Liver (tissue), 8 donors: ENCODE measurements at regions not wholly inside any gene's neighbourhood (a gene's known extent, or its start where the extent isn't known, plus 50 kb on each side); places are given as distances from the start of the nearest gene placed in this dataset.

Experiments
- DNase-seq: peaks from one replicate; pipeline ENCODE4 v3.0.0-alpha.2; 2017; ENCODE audit warnings: low spot score
- H3K27ac ChIP-seq, 2 donors: one replicate each; pipeline ENCODE4 v1.7.0; 2013; ENCODE audit warnings: inconsistent platforms in 2 of 2, low read length in 2 of 2, control low read depth in 1 of 2, low read depth in 1 of 2, mild to moderate bottlenecking in 1 of 2
- H3K27me3 ChIP-seq, 4 donors: one replicate each; pipeline versions ENCODE4 v1.6.1 to v1.7.0; 2013; ENCODE audit warnings: low read length in 3 of 4, inconsistent platforms in 1 of 4, mild to moderate bottlenecking in 1 of 4, moderate library complexity in 1 of 4; ENCODE audit not compliant: control insufficient read depth in 4 of 4, insufficient read depth in 4 of 4
- H3K36me3 ChIP-seq, 4 donors: one replicate each; pipeline versions ENCODE4 v1.6.1 to v1.7.0; 2013; ENCODE audit warnings: low read length in 3 of 4, mild to moderate bottlenecking in 3 of 4, low read depth in 1 of 4, moderate library complexity in 1 of 4; ENCODE audit not compliant: control insufficient read depth in 4 of 4, insufficient read depth in 3 of 4
- H3K4me1 ChIP-seq, 4 donors: one replicate each; pipeline versions ENCODE4 v1.6.1 to v1.7.0; 2013; ENCODE audit warnings: low read length in 3 of 4, mild to moderate bottlenecking in 3 of 4, moderate library complexity in 1 of 4; ENCODE audit not compliant: control insufficient read depth in 4 of 4, insufficient read depth in 4 of 4
- H3K4me3 ChIP-seq, 3 donors: one replicate each; pipeline versions ENCODE4 v1.6.1 to v1.7.0; 2013; ENCODE audit warnings: low read length in 3 of 3, control low read depth in 1 of 3, low read depth in 1 of 3, mild to moderate bottlenecking in 1 of 3
- H3K9ac ChIP-seq, 2 donors: one replicate each; pipeline ENCODE4 v1.7.0; 2013; ENCODE audit warnings: low read length in 2 of 2, mild to moderate bottlenecking in 2 of 2, moderate library complexity in 2 of 2, control low read depth in 1 of 2, low read depth in 1 of 2
- H3K9me3 ChIP-seq, 4 donors: one replicate each; pipeline versions ENCODE4 v1.6.1 to v1.7.0; 2013; ENCODE audit warnings: low read length in 3 of 4; ENCODE audit not compliant: control insufficient read depth in 4 of 4
- EGR1 ChIP-seq, 2 donors: IDR thresholded peaks; 2 replicates each; pipeline ENCODE4 v1.6.1; 2016 to 2018; ENCODE audit warnings: antibody characterized with exemption in 2 of 2, low read depth in 2 of 2
- FOXA1 ChIP-seq: IDR thresholded peaks from 2 replicates; pipeline ENCODE4 v1.6.1; 2016; ENCODE audit warnings: antibody characterized with exemption
- FOXA2 ChIP-seq: IDR thresholded peaks from 2 replicates; pipeline ENCODE4 v1.6.1; 2016; ENCODE audit warnings: antibody characterized with exemption
- GABPA ChIP-seq, 2 donors: IDR thresholded peaks in 1 of 2; conservative IDR thresholded peaks in 1 of 2; 2 replicates each; pipeline ENCODE4 v1.6.1; 2016; ENCODE audit warnings: antibody characterized with exemption in 2 of 2, mild to moderate bottlenecking in 1 of 2, moderate library complexity in 1 of 2
- HNF4A ChIP-seq, 2 donors: conservative IDR thresholded peaks; 2 replicates each; pipeline ENCODE4 v1.6.1; 2016; ENCODE audit warnings: antibody characterized with exemption in 2 of 2, mild to moderate bottlenecking in 2 of 2
- JUND ChIP-seq, 2 donors: IDR thresholded peaks; 2 replicates each; pipeline ENCODE4 v1.6.1; 2016; ENCODE audit warnings: antibody characterized with exemption in 2 of 2
- NR2F2 ChIP-seq: IDR thresholded peaks from 2 replicates; pipeline ENCODE4 v1.6.1; 2016; ENCODE audit warnings: antibody characterized with exemption
- RAD21 ChIP-seq, 2 donors: IDR thresholded peaks; 2 replicates each; pipeline ENCODE4 v1.6.1; 2016; ENCODE audit warnings: antibody characterized with exemption in 2 of 2, mild to moderate bottlenecking in 2 of 2
- RXRA ChIP-seq, 2 donors: IDR thresholded peaks; 2 replicates each; pipeline ENCODE4 v1.6.1; 2017 to 2018; ENCODE audit warnings: antibody characterized with exemption in 2 of 2, mild to moderate bottlenecking in 1 of 2
- SP1 ChIP-seq: IDR thresholded peaks from 2 replicates; pipeline ENCODE4 v1.6.1; 2018; ENCODE audit warnings: antibody characterized with exemption, mild to moderate bottlenecking
- TAF1 ChIP-seq: conservative IDR thresholded peaks from 2 replicates; pipeline ENCODE4 v1.6.1; 2016; ENCODE audit warnings: antibody characterized with exemption, mild to moderate bottlenecking
- YY1 ChIP-seq: IDR thresholded peaks from 2 replicates; pipeline ENCODE4 v1.6.1; 2016; ENCODE audit warnings: antibody characterized with exemption, mild to moderate bottlenecking
- WGBS: extraction: QIAGEN DNeasy Blood & Tissue Kit; methylation state at CpG from one replicate; pipeline ENCODE4 v1.1.7; 2013; 5-methylcytosine and 5-hydroxymethylcytosine counted together
- TF ChIP-seq, protein P1 (sequence below): IDR thresholded peaks from 2 replicates; pipeline ENCODE4 v1.6.1; 2016; ENCODE audit warnings: antibody characterized with exemption
- TF ChIP-seq, protein P2 (sequence below): IDR thresholded peaks from 2 replicates; pipeline ENCODE4 v1.6.1; 2016; ENCODE audit warnings: antibody characterized with exemption
- TF ChIP-seq, protein P3 (sequence below): IDR thresholded peaks from 2 replicates; pipeline ENCODE4 v1.6.1; 2016; ENCODE audit warnings: antibody characterized with exemption
- TF ChIP-seq, protein P4 (sequence below): fragments of 150-350 bp; IDR thresholded peaks from 2 replicates; pipeline ENCODE4 v1.5.1; 2017; ENCODE audit warnings: improper control_type of control experiment, low read depth, low read length; ENCODE audit not compliant: missing input control
- TF ChIP-seq, protein P5 (sequence below): IDR thresholded peaks from 2 replicates; pipeline ENCODE4 v1.6.1; 2016; ENCODE audit warnings: antibody characterized with exemption, mild to moderate bottlenecking
- donor health status: healthy.
- donor health status: healthy.
- donor health status: healthy.
- donor health status: healthy.
- donor health status: healthy.

DNA sequence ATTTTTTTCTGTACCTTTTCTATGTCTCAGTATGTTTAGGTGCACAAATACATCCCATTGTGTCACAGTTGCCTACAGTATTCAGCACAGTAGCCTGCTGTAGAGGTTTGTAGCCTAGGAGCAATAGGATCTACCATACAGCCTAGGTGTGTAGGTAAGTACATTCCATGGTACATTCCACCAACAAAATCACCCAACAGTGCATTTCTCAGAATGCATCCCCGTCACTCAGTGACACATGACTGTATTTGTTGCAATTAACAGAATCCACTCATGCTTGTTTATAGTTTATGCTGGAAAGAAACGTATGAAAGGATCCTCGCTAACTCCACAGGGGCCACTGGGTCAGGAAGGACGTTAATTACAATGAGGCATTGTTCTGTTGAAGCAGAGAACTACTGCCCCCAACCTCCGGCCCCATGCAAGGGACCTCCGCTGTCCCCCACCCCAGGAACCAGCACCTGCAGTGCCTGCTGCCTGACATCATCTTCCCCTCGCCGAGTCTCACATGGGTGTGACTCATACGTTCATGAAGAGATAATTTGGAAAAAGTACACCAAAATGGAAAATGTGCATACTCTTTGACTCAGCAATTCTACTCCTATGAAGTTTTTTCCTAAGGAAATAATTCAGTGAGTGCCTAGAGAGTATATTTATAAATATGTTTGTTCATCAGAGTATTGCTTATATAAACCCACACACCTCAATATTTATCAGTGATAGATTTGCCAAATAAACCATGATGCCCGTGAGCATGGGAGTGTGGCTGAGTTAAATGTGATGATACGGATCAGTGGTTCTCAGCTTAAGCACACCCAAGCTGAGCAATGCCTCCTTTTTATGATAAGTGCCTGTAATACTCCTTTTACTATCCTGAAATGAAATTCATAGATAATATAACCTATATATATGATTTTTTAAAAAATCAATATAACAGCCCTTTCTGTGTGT is 156.4 kb upstream of the ECI2 start:
- H3K36me3 ChIP-seq = no peaks in the 10 kb centered on the region
- H3K4me1 ChIP-seq = no peaks in the 10 kb centered on the region
- H3K27me3 ChIP-seq = peaks cover 0 to 2% (median 0%) of the 10 kb centered on the region in 4 donors
- 67% methylated on average over 11 of the region's 11 CpGs for WGBS
- H3K9ac ChIP-seq = no peak overlapping the region
- no peak overlapping the region for H3K4me3 ChIP-seq
- TF ChIP-seq TAF1 = no peak
- TF ChIP-seq, protein P1, sequence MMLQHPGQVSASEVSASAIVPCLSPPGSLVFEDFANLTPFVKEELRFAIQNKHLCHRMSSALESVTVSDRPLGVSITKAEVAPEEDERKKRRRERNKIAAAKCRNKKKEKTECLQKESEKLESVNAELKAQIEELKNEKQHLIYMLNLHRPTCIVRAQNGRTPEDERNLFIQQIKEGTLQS = no peak
- no peak for TF ChIP-seq FOXA1
- TF ChIP-seq NR2F2 = no peak
- TF ChIP-seq SP1 = no peak
- TF ChIP-seq RXRA (IDR thresholded peaks at IDR 0.05) = no peak
- TF ChIP-seq, protein P2, sequence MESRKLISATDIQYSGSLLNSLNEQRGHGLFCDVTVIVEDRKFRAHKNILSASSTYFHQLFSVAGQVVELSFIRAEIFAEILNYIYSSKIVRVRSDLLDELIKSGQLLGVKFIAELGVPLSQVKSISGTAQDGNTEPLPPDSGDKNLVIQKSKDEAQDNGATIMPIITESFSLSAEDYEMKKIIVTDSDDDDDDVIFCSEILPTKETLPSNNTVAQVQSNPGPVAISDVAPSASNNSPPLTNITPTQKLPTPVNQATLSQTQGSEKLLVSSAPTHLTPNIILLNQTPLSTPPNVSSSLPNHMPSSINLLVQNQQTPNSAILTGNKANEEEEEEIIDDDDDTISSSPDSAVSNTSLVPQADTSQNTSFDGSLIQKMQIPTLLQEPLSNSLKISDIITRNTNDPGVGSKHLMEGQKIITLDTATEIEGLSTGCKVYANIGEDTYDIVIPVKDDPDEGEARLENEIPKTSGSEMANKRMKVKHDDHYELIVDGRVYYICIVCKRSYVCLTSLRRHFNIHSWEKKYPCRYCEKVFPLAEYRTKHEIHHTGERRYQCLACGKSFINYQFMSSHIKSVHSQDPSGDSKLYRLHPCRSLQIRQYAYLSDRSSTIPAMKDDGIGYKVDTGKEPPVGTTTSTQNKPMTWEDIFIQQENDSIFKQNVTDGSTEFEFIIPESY = no peak
- no peak for TF ChIP-seq FOXA2
- no peak for TF ChIP-seq HNF4A (conservative IDR thresholded peaks at IDR 0.05)
- TF ChIP-seq, protein P3, sequence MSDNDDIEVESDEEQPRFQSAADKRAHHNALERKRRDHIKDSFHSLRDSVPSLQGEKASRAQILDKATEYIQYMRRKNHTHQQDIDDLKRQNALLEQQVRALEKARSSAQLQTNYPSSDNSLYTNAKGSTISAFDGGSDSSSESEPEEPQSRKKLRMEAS = no peak
- TF ChIP-seq, protein P4, sequence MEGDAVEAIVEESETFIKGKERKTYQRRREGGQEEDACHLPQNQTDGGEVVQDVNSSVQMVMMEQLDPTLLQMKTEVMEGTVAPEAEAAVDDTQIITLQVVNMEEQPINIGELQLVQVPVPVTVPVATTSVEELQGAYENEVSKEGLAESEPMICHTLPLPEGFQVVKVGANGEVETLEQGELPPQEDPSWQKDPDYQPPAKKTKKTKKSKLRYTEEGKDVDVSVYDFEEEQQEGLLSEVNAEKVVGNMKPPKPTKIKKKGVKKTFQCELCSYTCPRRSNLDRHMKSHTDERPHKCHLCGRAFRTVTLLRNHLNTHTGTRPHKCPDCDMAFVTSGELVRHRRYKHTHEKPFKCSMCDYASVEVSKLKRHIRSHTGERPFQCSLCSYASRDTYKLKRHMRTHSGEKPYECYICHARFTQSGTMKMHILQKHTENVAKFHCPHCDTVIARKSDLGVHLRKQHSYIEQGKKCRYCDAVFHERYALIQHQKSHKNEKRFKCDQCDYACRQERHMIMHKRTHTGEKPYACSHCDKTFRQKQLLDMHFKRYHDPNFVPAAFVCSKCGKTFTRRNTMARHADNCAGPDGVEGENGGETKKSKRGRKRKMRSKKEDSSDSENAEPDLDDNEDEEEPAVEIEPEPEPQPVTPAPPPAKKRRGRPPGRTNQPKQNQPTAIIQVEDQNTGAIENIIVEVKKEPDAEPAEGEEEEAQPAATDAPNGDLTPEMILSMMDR = no peak
- TF ChIP-seq JUND (IDR thresholded peaks at IDR 0.05) = no peak
- no peak for TF ChIP-seq EGR1 (IDR thresholded peaks at IDR 0.05; ENCODE audit: low read depth in 2 of 2)
- no peak for TF ChIP-seq GABPA (IDR thresholded peaks at IDR 0.05 in 1 of 2, conservative IDR thresholded peaks at IDR 0.05 in 1 of 2)
- TF ChIP-seq, protein P5, sequence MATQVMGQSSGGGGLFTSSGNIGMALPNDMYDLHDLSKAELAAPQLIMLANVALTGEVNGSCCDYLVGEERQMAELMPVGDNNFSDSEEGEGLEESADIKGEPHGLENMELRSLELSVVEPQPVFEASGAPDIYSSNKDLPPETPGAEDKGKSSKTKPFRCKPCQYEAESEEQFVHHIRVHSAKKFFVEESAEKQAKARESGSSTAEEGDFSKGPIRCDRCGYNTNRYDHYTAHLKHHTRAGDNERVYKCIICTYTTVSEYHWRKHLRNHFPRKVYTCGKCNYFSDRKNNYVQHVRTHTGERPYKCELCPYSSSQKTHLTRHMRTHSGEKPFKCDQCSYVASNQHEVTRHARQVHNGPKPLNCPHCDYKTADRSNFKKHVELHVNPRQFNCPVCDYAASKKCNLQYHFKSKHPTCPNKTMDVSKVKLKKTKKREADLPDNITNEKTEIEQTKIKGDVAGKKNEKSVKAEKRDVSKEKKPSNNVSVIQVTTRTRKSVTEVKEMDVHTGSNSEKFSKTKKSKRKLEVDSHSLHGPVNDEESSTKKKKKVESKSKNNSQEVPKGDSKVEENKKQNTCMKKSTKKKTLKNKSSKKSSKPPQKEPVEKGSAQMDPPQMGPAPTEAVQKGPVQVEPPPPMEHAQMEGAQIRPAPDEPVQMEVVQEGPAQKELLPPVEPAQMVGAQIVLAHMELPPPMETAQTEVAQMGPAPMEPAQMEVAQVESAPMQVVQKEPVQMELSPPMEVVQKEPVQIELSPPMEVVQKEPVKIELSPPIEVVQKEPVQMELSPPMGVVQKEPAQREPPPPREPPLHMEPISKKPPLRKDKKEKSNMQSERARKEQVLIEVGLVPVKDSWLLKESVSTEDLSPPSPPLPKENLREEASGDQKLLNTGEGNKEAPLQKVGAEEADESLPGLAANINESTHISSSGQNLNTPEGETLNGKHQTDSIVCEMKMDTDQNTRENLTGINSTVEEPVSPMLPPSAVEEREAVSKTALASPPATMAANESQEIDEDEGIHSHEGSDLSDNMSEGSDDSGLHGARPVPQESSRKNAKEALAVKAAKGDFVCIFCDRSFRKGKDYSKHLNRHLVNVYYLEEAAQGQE = no peak
- TF ChIP-seq RAD21 (IDR thresholded peaks at IDR 0.05) = no peak
- TF ChIP-seq YY1 = no peak
- H3K27ac ChIP-seq = no peak overlapping the region
- H3K9me3 ChIP-seq = no peaks in the 10 kb centered on the region
- no peak for DNase-seq
